GM18519 (cell line): ENCODE measurements at regions not wholly inside any gene's neighbourhood (a gene's known extent, or its start where the extent isn't known, plus 50 kb on each side); places are given as distances from the start of the nearest gene placed in this dataset.
"Not testable (repeated sequence)": the region's sequence is repeated elsewhere in the genome, so short reads cannot be mapped to it uniquely, and the experiment has no call there.

ENCODE experiments used
- ATAC-seq: cut with Tn5 transposase; IDR thresholded peaks from one replicate; pipeline ENCODE4 v1.9.1; 2021; ENCODE audit warnings: mild to moderate bottlenecking, moderate library complexity; ENCODE audit not compliant: unreplicated experiment, low FRiP score

- ATAC-seq = no peak
Measured at GRCh38 chr11:13128354-13128753, 119.2 kb downstream of the RASSF10 start.

DNA sequence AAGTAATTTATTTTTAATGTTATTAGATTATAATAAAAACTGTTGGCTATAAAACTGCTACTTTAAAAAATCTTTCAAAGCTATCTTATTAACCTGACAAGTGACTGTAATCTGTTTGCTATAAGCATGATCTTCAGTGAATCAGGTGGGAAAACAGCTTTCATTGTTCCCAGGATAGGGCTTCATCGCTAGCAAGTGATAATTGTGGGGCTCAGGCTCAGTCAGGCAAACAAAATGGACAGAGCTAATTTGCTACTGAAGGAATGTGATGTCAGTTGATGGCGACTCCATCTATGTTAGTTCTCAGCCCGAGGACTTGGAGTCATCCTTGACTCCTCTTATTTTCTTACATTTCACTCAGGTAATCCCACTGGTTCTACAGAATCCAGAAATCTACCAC is 125.0 kb downstream of the RASSF10 start:
- no peak for ATAC-seq

- ATAC-seq = no peak
Measured at GRCh38 chr11:13134886-13135285, 125.8 kb downstream of the RASSF10 start.

DNA sequence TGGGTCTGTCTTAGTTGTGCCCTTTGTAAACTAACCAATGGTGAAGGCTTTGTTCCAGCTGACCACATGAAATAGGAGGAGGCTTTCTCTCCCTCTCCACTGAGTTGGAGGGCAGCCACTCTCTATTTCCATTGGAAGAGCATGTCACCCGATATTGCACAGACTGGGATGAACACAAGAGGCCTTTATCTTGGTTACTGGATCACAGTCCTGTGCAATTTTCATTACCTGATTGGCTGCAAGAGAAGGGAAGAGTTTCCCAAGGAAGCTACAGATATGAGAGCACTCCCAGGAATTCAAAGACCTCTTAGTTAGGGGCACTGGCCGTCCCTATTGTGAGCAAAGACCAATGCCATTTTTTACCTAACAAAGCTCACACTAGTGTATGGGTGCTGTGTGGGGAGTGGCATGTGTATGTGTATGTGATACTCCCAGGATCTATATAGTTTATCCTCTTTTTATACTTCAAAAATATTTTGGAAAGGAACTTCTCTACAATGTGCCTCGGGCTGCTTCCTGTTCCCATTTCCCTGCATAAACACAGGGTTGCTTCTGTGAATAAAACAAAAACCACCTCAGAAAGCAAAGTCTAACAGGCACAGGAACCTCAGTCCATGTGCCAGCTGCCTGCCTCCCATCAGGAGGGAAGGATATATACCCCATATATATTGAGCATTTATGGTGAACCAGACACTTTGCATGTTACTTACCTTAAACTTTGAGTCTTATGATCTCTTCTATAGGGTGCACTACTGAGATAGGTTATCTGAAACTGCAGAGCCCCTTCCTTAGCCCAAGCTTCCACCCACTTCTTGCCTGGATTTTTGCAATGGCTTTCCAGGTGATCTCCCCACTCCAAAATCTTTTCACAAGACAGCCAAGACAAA is 126.5 kb downstream of the RASSF10 start:
- no peak for ATAC-seq

- no peak for ATAC-seq
Measured at GRCh38 chr11:13136272-13136596, 127.1 kb downstream of the RASSF10 start.

GRCh38 chr11:13137844-13138301 is 128.8 kb downstream of the RASSF10 start:
- no peak for ATAC-seq

- not testable (repeated sequence) for ATAC-seq
Measured at GRCh38 chr11:13139085-13139484, 130.0 kb downstream of the RASSF10 start.

- ATAC-seq = no peak
Measured at GRCh38 chr11:13140028-13140870, 131.1 kb downstream of the RASSF10 start.

- ATAC-seq = no peak
Measured at GRCh38 chr11:13140873-13141655, 131.9 kb downstream of the RASSF10 start.

DNA sequence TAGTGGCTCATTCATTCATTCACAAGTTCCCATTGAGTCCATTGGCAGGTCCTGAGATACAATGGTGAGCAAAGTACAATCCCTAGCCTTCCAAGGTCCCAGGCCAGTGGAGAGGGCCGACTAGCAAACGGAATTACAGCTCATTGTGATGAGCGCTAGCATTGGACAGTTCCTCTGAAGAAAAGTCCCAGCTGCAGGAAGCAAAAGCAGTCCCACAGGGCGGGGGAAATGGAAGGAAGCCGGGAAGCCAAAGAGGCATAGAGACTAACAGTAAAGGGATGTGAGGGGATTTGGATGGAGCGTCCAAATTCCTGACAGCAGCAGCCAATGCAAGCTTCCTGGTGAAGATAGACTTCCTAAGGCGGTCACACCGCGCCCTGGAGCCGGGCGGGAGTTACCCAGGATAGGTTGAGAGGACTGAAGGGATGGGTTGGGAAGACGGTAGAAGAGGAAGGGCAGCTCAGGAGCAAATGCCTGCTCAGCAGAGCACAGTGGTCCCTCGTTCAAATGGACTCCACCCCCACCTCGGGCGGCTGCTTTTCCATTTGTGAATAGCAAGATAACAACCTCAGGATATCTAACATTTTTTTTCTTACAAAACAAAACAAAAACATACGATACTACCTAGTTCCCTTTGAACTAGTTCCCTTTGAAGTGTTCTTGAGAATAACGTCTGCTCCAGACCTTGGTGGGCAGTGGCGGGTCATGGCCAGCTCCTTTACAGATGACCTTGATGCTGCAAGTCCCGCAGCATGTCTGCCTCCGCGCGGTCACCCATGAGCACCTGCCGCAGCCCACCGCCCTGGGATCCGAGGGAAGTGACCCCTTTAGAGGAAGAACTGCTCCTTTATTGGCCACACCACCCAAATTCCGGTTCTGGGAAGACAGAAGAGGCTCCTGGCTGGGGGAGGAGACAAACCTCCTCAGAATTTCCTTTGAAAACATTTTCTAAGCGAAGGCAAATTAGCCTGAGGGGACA is 132.9 kb downstream of the RASSF10 start:
- no peak for ATAC-seq

GRCh38 chr11:13143486-13144297 is 133.9 kb upstream of the BMAL1 start:
- ATAC-seq = no peak

DNA sequence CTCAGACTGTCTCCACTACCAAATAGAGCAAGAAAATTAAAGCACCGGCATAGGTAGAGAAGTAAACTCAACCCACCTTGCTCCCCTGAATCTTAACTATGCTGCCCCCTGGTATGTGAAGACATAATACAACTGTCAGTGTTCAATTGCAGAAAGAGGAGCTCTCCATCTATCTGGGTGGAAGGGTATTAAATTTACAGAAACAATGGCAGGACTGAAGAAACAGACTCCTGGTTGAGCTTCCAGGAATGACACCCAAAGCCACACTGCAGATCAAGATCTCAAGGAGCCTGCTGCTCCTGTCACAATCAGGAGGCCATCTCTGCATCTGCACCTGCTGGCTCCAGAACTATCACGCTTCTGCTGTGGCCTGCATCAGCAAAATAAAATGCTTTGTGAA is 132.1 kb upstream of the BMAL1 start:
- no peak for ATAC-seq

DNA sequence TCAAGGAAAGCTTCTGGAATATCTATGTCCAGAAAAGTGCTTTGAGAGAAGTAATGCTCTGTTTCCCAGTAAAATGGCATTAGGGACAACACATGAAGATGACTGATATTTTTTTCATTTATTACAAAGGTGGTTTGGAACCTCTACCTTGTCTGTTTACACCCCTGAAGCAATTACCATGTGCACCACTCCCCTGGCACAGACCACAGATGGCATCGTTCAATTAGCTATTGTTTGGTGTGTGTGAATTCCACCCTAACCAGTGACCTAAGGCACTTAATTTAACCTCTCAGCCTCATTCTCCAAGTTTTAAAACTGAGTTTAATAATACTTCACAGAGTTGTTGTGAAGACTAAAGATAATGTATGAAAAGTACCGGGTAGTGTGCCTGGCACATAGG is 127.6 kb upstream of the BMAL1 start:
- ATAC-seq = no peak

DNA sequence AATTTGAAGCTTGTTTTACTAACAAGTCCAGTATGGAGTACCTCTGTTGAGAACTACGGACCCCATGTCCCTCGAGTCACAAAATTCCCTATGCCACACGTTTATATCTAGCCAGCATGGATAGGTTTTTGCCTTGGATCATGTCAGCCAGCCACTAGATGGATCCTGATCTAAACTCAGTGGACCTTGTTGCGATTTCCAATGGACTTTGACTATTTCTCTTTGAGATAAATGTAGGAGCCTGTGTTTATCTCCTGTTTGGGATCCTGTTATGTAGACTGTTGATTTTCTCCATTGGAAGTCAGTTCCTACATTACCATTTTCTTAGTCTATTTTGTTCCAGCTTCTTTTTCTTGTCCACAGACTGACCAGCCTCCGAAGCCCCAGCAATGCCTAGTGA is 127.1 kb upstream of the BMAL1 start:
- ATAC-seq = no peak

DNA sequence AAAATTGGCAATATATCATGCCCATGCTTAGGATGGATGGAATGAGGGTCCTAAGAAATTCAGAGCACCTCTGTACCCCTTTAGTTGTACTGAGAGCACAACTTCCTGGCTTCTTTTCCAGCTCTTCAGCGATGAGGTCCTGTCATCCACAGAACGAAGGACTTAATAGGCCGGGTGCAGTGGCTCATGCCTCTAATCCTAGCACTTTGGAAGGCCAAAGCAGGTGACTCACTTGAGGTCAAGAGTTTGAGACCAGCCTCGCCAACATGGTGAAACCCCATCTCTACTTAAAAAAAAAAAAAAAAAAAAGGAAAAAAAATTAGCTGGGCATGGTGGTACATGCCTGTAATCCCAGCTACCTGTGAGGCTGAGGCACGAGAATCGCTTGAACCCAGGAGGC is 125.3 kb upstream of the BMAL1 start:
- ATAC-seq = no peak

DNA sequence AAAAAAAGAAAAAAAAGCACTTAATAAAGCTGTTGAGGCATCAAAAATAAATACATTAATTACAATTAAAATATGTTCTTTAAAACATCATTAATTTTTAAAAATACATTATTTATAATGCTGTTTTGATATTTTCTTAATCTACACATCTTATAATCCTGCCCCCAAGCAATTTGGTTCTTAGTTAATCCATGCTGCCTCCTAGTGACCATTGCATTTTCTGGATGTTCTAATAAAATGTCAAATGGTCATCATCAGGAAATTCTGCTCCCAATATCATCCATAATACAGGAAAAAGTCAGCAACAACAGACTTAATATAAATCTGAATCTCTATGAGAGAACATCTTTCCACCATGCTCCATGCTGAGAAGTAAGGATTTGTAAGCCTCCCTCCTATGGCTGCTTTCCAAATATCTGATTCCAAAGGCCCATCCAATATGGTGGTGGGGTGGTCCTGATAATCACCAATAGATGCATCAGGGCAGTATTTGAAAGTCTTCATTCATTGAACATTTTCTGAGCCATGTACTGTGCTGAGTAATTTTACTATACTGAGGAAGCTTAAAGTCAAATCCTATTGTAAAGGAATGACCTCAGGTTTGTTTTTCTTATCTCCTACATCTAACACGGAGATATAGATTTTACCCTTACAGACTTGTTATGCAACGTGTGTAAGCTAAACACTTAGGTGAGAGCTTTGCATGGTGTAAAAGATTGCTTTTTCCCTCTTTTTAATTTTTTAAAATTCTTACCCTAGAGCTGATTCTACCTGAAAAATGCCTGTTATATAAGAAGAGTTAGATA is 124.7 kb upstream of the BMAL1 start:
- ATAC-seq = no peak

- not testable (repeated sequence) for ATAC-seq
Measured at GRCh38 chr11:13154374-13154773, 123.2 kb upstream of the BMAL1 start.

- no peak for ATAC-seq
Measured at GRCh38 chr11:13160346-13160745, 117.2 kb upstream of the BMAL1 start.
